NCI-H446 treated with DMSO at 0.1 percent for 48 hours (cell line): ENCODE measurements at regions not wholly inside any gene's neighbourhood (a gene's known extent, or its start where the extent isn't known, plus 50 kb on each side); places are given as distances from the start of the nearest gene placed in this dataset.

Source experiments
- DNase-seq: peaks from one replicate; lab custom pipeline; 2025; lab: John Stamatoyannopoulos, UW

- DNase-seq = no peak
Observed at GRCh38 chr16:72406390-72406789, 234.4 kb upstream of the PMFBP1 start.

GRCh38 chr16:72404299-72404698, 232.3 kb upstream of the PMFBP1 start:
- DNase-seq = no peak

GRCh38 chr16:72401084-72401361, 229.1 kb upstream of the PMFBP1 start:
- DNase-seq = no peak

GRCh38 chr16:72400257-72401083, 228.5 kb upstream of the PMFBP1 start:
- no peak for DNase-seq

- DNase-seq = no peak
Observed at GRCh38 chr16:72399811-72400210, 227.9 kb upstream of the PMFBP1 start.

GRCh38 chr16:72397876-72398275, 225.9 kb upstream of the PMFBP1 start:
- DNase-seq = no peak

GRCh38 chr16:72394526-72394925, 222.6 kb upstream of the PMFBP1 start:
- no peak for DNase-seq

GRCh38 chr16:72389791-72390190, 217.8 kb upstream of the PMFBP1 start:
- no peak for DNase-seq

GRCh38 chr16:72388007-72388406, 216.1 kb upstream of the PMFBP1 start:
- DNase-seq = no peak

- DNase-seq = no peak
Observed at GRCh38 chr16:72384651-72385050, 212.7 kb upstream of the PMFBP1 start.

GRCh38 chr16:72380283-72380682, 208.3 kb upstream of the PMFBP1 start:
- no peak for DNase-seq

GRCh38 chr16:72373201-72373600, 201.2 kb upstream of the PMFBP1 start:
- DNase-seq = no peak

- DNase-seq = no peak
Observed at GRCh38 chr16:72372087-72373045, 200.4 kb upstream of the PMFBP1 start.

- DNase-seq = no peak
Observed at GRCh38 chr16:72371307-72372086, 199.5 kb upstream of the PMFBP1 start.

GRCh38 chr16:72369274-72369673, 197.3 kb upstream of the PMFBP1 start:
- DNase-seq = no peak

- no peak for DNase-seq
Observed at GRCh38 chr16:72367851-72368250, 195.9 kb upstream of the PMFBP1 start.

GRCh38 chr16:72362973-72363372, 191.0 kb upstream of the PMFBP1 start:
- no peak for DNase-seq

GRCh38 chr16:72362476-72362875, 190.5 kb upstream of the PMFBP1 start:
- no peak for DNase-seq

GRCh38 chr16:72357910-72358309, 186.0 kb upstream of the PMFBP1 start:
- DNase-seq = no peak

GRCh38 chr16:72355561-72355960, 183.6 kb upstream of the PMFBP1 start:
- DNase-seq = no peak

GRCh38 chr16:72349719-72350118, 177.8 kb upstream of the PMFBP1 start:
- no peak for DNase-seq

GRCh38 chr16:72332926-72333325, 161.0 kb upstream of the PMFBP1 start:
- no peak for DNase-seq
